Suprapubic skin (tissue), 3 donors: ENCODE measurements at regions not wholly inside any gene's neighbourhood (a gene's known extent, or its start where the extent isn't known, plus 50 kb on each side); places are given as distances from the start of the nearest gene placed in this dataset.

ENCODE experiments used
- EP300 ChIP-seq: sonication (generic); formaldehyde crosslinking; IDR thresholded peaks from one replicate; pipeline ENCODE4 v1.6.1; 2017; ENCODE audit warnings: antibody characterized with exemption
- TF ChIP-seq, protein P1 (sequence below), 2 donors: fragments of 200-600 bp in 1 of 2; fragments of 450-650 bp in 1 of 2; sonication (generic) in 1 of 2; IDR thresholded peaks; one replicate each; pipeline ENCODE4 v1.5.1; 2016 to 2019; ENCODE audit warnings: antibody characterized with exemption in 2 of 2, mild to moderate bottlenecking in 1 of 2, moderate library complexity in 1 of 2

DNA sequence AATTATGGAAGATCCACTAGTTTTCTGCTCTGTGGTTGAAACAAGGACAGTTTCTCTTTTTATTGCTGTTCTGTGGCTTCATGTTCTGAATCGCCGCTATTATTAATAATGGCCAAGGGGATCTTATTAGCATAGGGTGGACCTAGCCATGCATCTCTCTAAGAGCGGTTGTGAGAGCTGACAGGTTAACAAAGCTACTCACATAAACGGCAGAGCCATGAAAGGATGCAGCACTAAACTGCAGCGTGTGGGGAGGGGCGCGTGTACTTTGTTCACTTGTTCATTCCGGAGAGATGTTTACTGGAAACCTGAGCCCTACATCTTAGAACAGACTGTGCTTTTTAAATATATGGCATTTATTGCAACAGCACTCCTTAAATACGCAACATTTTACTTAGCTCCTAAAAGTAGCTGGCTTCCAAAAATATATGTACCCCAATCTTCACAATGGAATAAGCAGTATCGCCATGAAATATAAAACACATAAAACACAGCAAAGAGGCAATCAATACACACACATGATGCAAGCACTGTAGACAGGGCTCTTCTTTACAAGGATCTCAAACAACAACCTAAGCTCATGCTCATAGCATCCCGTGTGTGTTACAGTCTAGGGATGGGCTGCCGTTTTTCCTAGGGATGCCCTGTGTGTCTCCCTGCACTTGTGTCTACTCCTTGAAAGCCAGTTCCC is 424.6 kb downstream of the MED10 start:
- TF ChIP-seq EP300: no peak
- TF ChIP-seq, protein P1, sequence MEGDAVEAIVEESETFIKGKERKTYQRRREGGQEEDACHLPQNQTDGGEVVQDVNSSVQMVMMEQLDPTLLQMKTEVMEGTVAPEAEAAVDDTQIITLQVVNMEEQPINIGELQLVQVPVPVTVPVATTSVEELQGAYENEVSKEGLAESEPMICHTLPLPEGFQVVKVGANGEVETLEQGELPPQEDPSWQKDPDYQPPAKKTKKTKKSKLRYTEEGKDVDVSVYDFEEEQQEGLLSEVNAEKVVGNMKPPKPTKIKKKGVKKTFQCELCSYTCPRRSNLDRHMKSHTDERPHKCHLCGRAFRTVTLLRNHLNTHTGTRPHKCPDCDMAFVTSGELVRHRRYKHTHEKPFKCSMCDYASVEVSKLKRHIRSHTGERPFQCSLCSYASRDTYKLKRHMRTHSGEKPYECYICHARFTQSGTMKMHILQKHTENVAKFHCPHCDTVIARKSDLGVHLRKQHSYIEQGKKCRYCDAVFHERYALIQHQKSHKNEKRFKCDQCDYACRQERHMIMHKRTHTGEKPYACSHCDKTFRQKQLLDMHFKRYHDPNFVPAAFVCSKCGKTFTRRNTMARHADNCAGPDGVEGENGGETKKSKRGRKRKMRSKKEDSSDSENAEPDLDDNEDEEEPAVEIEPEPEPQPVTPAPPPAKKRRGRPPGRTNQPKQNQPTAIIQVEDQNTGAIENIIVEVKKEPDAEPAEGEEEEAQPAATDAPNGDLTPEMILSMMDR (IDR thresholded peaks at IDR 0.05): no peak
